OCI-LY3 (cell line): ENCODE measurements at regions not wholly inside any gene's neighbourhood (a gene's known extent, or its start where the extent isn't known, plus 50 kb on each side); places are given as distances from the start of the nearest gene placed in this dataset.

Experiments
- EZH2phosphoT487 ChIP-seq: fragments of 200-600 bp; shearing (Covaris generic); IDR thresholded peaks from 2 replicates; pipeline ENCODE4 v1.6.1; 2018; ENCODE audit warnings: antibody characterized with exemption, mixed run types, low read depth
- TF ChIP-seq, protein P1 (sequence below): fragments of 200-600, 300-600 bp; sonication (generic); IDR thresholded peaks from 2 replicates; pipeline ENCODE4 v1.5.1; 2014; ENCODE audit warnings: antibody characterized with exemption, low read length, low read depth

DNA sequence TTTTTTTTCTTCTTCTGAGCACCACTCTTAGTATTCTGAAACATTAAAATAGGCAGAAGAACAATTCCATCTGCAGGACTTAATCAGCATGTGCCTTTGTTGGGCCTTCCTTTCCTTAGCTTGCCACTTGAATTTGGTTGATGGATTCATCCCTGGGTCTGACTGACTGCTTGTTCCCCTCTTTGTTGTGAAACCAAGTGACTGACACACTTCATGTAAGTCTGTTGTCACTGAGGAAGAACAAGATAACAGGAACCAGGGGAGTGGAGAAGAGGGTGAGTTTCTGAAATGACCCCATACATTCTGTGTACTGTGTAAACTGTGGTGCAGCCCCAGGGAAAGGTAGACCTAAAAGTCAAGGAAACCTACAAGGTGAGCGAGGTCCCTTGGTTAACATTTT, 188.7 kb upstream of the TBC1D5 start:
- TF ChIP-seq, protein P1, sequence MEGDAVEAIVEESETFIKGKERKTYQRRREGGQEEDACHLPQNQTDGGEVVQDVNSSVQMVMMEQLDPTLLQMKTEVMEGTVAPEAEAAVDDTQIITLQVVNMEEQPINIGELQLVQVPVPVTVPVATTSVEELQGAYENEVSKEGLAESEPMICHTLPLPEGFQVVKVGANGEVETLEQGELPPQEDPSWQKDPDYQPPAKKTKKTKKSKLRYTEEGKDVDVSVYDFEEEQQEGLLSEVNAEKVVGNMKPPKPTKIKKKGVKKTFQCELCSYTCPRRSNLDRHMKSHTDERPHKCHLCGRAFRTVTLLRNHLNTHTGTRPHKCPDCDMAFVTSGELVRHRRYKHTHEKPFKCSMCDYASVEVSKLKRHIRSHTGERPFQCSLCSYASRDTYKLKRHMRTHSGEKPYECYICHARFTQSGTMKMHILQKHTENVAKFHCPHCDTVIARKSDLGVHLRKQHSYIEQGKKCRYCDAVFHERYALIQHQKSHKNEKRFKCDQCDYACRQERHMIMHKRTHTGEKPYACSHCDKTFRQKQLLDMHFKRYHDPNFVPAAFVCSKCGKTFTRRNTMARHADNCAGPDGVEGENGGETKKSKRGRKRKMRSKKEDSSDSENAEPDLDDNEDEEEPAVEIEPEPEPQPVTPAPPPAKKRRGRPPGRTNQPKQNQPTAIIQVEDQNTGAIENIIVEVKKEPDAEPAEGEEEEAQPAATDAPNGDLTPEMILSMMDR, result no peak
- TF ChIP-seq EZH2phosphoT487, result no peak
